ENCODE measurements at regions not wholly inside any gene's neighbourhood (a gene's known extent, or its start where the extent isn't known, plus 50 kb on each side); places are given as distances from the start of the nearest gene placed in this dataset.

GRCh38 chr5:107232293-107232692 is 438.4 kb downstream of the EFNA5 start:
- ATAC-seq (ENCODE audit: low FRiP score in 2 of 2) (no peak), DNase-seq (no peak)
- no peak overlapping the region for H3K4me3 ChIP-seq
- 49 to 55% methylated on average over 1 of the region's 1 CpG for WGBS, 2 donors
- no peaks in the 10 kb centered on the region for H3K4me1 ChIP-seq
- TF ChIP-seq POLR2A (IDR thresholded peaks at IDR 0.05) (no peak), EP300 (IDR thresholded peaks at IDR 0.05) (no peak)
- TF ChIP-seq, protein P1, sequence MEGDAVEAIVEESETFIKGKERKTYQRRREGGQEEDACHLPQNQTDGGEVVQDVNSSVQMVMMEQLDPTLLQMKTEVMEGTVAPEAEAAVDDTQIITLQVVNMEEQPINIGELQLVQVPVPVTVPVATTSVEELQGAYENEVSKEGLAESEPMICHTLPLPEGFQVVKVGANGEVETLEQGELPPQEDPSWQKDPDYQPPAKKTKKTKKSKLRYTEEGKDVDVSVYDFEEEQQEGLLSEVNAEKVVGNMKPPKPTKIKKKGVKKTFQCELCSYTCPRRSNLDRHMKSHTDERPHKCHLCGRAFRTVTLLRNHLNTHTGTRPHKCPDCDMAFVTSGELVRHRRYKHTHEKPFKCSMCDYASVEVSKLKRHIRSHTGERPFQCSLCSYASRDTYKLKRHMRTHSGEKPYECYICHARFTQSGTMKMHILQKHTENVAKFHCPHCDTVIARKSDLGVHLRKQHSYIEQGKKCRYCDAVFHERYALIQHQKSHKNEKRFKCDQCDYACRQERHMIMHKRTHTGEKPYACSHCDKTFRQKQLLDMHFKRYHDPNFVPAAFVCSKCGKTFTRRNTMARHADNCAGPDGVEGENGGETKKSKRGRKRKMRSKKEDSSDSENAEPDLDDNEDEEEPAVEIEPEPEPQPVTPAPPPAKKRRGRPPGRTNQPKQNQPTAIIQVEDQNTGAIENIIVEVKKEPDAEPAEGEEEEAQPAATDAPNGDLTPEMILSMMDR (IDR thresholded peaks at IDR 0.05): no peak
- H3K27me3 ChIP-seq: no peaks in the 10 kb centered on the region
- no peak overlapping the region for H3K27ac ChIP-seq
- no peaks in the 10 kb centered on the region for H3K9me3 ChIP-seq
- H3K36me3 ChIP-seq: no peaks in the 10 kb centered on the region

DNA sequence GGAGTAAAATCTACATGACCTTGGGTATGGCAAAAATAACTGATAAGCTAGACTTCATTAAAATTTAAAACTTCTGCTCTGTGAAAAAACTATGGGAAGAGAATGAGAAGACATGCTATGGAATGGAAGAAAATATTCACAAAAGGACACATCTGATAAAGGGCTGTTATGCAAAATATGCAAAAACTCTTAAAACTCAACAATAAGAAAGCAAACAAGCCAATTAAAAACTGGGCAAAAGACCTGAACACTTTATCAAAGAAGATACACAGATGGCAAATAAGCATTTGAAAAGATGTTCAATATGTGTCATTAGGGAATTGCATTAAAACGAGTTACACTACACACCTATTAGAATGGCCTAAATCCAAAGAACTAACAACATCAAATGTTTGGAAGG is 439.5 kb downstream of the EFNA5 start:
- H3K4me1 ChIP-seq: no peaks in the 10 kb centered on the region
- 54 to 59% methylated on average over 1 of the region's 1 CpG for WGBS, 2 donors
- no peak overlapping the region for H3K27ac ChIP-seq
- ATAC-seq (ENCODE audit: low FRiP score in 2 of 2): no peak
- H3K36me3 ChIP-seq: no peaks in the 10 kb centered on the region
- DNase-seq: no peak
- no peaks in the 10 kb centered on the region for H3K9me3 ChIP-seq
- H3K27me3 ChIP-seq: no peaks in the 10 kb centered on the region
- no peak overlapping the region for H3K4me3 ChIP-seq
- no peak for TF ChIP-seq POLR2AphosphoS5 (IDR thresholded peaks at IDR 0.05)
- TF ChIP-seq, protein P1 (IDR thresholded peaks at IDR 0.05): no peak
- TF ChIP-seq EP300 (IDR thresholded peaks at IDR 0.05): no peak
- TF ChIP-seq POLR2A (IDR thresholded peaks at IDR 0.05): no peak

DNA sequence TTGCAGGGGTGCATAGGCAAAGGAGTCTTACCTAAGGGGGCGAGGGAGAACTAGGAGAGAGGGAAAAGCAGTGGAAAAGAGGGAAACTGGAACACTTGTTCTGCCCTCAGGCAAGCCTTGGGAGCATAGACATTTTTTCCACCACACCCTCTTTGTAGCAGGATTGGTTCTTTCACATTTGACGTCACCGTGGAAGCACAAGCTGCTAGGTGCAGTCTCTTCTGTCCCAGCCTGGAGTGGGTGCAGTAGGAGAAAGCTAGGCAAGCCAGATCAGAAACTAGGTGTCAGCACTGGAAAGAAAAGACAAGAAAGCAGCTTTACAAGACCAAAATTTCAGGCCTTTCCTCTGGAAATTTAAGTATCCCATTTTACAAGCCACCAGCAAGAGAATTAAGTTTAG is 440.4 kb downstream of the EFNA5 start:
- 85 to 88% methylated on average over 3 of the region's 3 CpGs for WGBS, 2 donors
- DNase-seq: no peak

GRCh38 chr5:107228226-107228625 is 442.5 kb downstream of the EFNA5 start:
- Histone ChIP-seq H3K4me1 (no peaks in the 10 kb centered on the region), H3K36me3 (no peaks in the 10 kb centered on the region)

More for the DNA sequence above, 440.4 kb downstream of the EFNA5 start:
- H3K4me3 ChIP-seq: no peak overlapping the region
- H3K27me3 ChIP-seq: no peaks in the 10 kb centered on the region
- no peak for ATAC-seq (ENCODE audit: low FRiP score in 2 of 2)
- no peak overlapping the region for H3K27ac ChIP-seq
- H3K9me3 ChIP-seq: no peaks in the 10 kb centered on the region
- TF ChIP-seq EP300 (IDR thresholded peaks at IDR 0.05): no peak
- TF ChIP-seq POLR2A (IDR thresholded peaks at IDR 0.05): no peak
- TF ChIP-seq, protein P1 (IDR thresholded peaks at IDR 0.05): no peak
- no peak for TF ChIP-seq POLR2AphosphoS5 (IDR thresholded peaks at IDR 0.05)
- H3K4me1 ChIP-seq: no peaks in the 10 kb centered on the region
- no peaks in the 10 kb centered on the region for H3K36me3 ChIP-seq

GRCh38 chr5:107224272-107224671 is 446.5 kb downstream of the EFNA5 start:
- TF ChIP-seq EP300 (IDR thresholded peaks at IDR 0.05): no peak
- TF ChIP-seq POLR2AphosphoS5 (IDR thresholded peaks at IDR 0.05): no peak
- TF ChIP-seq, protein P1 (IDR thresholded peaks at IDR 0.05): no peak
- TF ChIP-seq POLR2A (IDR thresholded peaks at IDR 0.05): no peak
- no peaks in the 10 kb centered on the region for H3K27me3 ChIP-seq
- 57 to 59% methylated on average over 1 of the region's 1 CpG for WGBS, 2 donors
- DNase-seq (no peak), ATAC-seq (ENCODE audit: low FRiP score in 2 of 2) (no peak)
- H3K27ac ChIP-seq: no peak overlapping the region
- no peak overlapping the region for H3K4me3 ChIP-seq
- H3K4me1 ChIP-seq: no peaks in the 10 kb centered on the region
- no peaks in the 10 kb centered on the region for H3K36me3 ChIP-seq
- H3K9me3 ChIP-seq: no peaks in the 10 kb centered on the region

More at GRCh38 chr5:107228226-107228625, 442.5 kb downstream of the EFNA5 start:
- ATAC-seq (ENCODE audit: low FRiP score in 2 of 2) (no peak), DNase-seq (no peak)
- Histone ChIP-seq H3K27me3 (no peaks in the 10 kb centered on the region), H3K9me3 (no peaks in the 10 kb centered on the region), H3K4me3 (no peak overlapping the region), H3K27ac (no peak overlapping the region)
- TF ChIP-seq, protein P1 (IDR thresholded peaks at IDR 0.05): no peak
- TF ChIP-seq POLR2A (IDR thresholded peaks at IDR 0.05) (no peak), POLR2AphosphoS5 (IDR thresholded peaks at IDR 0.05) (no peak), EP300 (IDR thresholded peaks at IDR 0.05) (no peak)
- 95 to 96% methylated on average over 2 of the region's 2 CpGs for WGBS, 2 donors
